ENCODE measurements at regions not wholly inside any gene's neighbourhood (a gene's known extent, or its start where the extent isn't known, plus 50 kb on each side); places are given as distances from the start of the nearest gene placed in this dataset.
"Not testable (repeated sequence)": the region's sequence is repeated elsewhere in the genome, so short reads cannot be mapped to it uniquely, and the experiment has no call there.

DNA sequence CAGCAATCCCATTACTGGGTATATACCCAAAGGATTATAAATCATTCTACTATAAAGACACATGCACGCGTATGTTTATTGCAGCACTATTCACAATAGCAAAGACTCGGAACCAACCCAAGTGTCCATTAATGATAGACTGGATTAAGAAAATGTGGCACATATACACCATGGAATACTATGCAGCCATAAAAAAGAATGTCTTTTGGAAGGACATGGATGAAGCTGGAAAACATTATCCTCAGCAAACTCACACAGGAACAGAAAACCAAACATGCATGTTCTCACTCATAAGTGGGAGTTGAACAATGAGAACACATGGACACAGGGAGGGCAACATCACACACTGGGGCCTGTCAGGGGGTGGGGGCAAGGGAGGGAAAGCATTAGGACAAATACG is 143.7 kb upstream of the IVNS1ABP start:
- DNase-seq, result not testable (repeated sequence)

DNA sequence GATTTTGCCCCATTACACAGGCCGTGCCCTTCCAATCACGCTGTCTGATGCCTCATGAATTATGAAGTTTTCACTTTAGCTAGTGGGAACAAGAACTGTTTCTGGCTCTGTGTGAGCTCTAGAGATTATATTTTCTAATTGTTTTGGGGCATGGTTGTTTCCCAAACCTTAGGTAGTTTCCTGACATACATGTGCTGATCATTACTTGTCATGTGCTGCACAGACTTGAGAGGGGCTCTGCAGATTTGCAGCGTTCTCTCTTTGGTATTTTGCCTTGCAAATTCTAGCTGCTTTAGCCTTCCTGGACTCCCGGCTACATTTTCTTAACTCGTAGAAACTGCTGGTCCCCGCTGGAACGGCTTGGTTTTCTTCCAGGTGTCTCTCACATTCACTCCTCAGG is 142.1 kb upstream of the IVNS1ABP start:
- no peak for DNase-seq

DNA sequence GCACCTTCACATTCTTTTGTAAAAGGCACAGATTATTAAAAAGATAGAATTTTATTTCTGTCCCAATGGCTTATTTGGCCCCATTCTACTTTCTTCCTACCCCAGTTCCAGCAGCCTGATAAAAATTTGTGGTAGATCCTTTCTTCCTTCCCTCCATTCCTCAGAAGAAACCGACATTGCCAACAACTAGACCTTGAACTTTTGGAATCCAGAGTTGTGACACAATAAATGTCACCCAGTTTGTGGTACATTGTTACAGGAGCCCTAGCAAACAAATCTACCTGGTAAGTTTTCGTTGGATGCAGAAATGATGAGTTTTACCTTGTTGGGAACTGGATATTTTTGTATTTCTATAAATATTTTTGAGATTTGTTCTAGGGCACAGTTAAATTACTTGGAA is 141.6 kb upstream of the IVNS1ABP start:
- no peak for DNase-seq

GRCh38 chr1:185453496-185454192 is 136.6 kb upstream of the IVNS1ABP start:
- no peak for DNase-seq

DNA sequence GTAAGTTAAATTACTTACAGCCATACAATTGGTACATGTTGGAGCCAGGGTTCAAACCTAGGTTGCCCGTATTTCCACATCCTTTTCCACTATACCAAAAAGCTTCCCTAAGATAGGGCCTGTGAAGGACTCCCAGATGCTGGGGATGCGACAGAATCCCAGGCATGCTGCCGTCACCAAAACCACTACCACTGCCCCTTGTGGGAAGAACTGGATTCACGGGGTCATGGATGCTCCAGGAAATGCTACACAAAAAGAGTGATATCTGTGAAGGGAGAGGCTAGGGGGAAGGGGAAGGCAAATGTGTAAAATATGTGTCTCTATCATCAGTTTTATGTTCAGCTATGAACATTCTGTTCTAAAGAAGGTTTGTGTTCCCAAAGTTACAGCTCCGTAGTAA is 133.9 kb upstream of the IVNS1ABP start:
- DNase-seq, result no peak

GRCh38 chr1:185450060-185450788 is 133.2 kb upstream of the IVNS1ABP start:
- DNase-seq, result no peak

GRCh38 chr1:185449378-185450059 is 132.5 kb upstream of the IVNS1ABP start:
- no peak for DNase-seq

- no peak for DNase-seq
Observed at GRCh38 chr1:185448591-185449186, 131.6 kb upstream of the IVNS1ABP start.

GRCh38 chr1:185446131-185446530 is 129.1 kb upstream of the IVNS1ABP start:
- no peak for DNase-seq

DNA sequence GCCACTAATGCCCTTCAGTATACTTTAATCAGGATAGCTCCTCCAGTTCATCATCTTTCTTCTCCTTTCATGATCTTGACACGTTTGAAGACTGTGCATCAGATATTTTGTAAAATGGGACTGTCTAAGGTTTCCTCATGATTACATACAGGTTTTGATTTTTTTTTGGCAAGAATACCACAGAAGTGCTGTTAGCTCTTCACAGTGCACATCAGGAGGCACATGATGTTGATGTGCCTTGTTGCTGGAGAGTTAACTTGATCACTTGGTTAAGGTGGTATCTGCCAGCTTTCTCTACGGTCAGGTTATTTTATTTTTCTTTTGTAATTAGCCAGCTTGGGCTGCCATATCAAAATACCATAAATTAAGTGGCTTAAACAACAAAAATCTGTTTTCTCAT is 128.6 kb upstream of the IVNS1ABP start:
- no peak for DNase-seq

- no peak for DNase-seq
Observed at GRCh38 chr1:185444676-185445075, 127.6 kb upstream of the IVNS1ABP start.

DNA sequence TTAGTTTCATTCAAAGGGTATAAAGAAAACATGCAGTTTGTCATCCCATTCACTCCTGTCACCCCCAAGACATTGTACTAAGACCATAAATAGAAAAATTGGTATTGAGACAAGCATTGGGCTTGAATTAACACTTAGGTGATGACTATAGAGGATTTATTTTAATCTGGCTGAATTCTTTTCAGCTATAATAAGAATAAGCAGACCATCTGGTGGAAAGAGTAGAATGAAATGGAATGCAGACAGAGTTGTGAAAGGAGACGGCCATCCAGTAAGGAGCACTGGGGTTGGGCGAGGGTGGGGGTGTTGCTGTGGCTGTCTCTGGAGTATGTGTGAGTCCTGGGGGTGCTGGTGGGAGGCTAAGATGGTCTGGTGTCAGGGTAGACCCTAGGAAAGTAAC is 125.0 kb upstream of the IVNS1ABP start:
- no peak for DNase-seq

DNA sequence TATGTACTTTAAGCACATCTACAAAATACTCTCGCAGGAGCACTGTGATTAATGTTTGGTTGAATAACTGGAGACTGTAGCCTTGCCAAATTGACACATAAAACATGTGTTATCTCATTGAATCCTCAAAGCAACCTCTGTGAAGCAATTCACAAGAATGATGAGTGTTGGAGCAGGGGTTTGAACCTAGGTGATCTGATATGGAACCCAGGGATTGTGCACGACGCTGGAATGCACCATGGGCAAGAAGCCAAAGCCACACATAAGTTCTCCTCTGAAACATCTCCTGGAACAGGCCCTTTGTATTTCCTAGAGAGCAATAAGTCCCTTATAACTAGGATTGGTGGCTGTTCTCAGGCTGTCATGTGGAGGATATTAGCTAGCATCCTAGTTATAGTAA is 124.6 kb upstream of the IVNS1ABP start:
- DNase-seq, result no peak

GRCh38 chr1:185440877-185441276 is 123.8 kb upstream of the IVNS1ABP start:
- no peak for DNase-seq

DNA sequence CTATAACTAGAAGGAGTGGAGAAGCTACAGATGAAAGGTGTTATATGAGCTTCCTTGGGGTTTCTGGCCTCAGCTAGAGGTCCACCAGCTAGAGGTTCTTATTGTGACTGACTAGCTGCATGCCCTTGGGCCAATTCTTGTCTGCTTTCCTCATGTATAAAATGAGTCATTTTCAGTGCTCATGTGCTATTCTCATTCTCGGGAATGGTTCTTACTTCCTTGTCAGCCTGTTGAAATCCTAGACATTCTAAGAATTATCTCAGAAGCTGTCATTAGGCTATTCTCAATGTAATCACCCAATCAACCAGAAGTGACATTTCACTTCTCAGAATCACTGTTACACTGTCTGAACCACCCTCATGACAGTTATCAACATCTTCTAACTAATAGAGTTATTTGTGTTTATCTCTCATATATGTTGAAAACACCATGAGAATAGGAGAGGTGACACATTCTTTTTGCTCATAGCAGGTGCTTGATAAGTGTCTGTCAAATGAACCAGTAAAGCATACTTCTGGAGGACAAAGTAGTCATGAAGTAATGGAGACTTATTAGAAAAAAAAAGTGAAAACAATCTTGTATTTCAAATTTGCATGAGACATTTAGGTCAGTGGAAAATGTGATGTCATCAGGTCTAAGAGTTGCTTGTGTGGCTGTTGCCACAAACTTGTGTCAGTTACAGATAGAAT is 122.8 kb upstream of the IVNS1ABP start:
- no peak for DNase-seq

- DNase-seq, result no peak
Observed at GRCh38 chr1:185438936-185439335, 121.9 kb upstream of the IVNS1ABP start.

DNA sequence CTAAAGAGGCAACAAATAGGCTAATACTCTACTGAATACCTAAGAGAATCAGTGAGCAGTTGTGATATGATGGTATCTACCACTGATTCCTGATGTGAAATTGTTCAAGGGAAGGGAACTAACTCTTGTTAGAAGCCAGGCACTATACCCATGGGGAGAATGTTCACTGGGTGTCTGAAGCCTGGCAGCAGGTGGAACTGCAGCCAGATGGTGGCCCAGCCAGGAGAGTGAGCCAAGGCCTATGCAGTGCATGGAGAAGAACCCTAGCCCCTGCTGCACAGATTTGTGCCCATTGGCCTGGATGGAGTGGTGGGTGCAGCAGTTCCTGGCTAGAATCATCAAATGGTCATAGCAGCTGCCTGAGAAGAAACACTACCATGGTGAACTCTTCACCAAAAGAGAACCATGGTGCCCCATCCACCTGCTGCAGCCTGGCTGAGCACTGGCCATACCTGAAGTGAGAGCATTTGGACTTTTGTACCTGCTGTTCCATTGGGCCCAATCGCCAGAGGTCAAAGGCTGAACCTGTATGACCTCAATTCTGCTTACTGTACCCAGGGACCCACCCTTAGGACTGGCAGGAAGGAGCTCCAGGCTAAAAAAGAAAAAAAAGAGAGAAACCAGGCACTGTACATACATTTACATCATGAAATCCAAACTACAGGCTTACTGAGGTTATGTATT is 118.8 kb upstream of the IVNS1ABP start:
- no peak for DNase-seq

- no peak for DNase-seq
Observed at GRCh38 chr1:185434721-185435120, 117.7 kb upstream of the IVNS1ABP start.

DNA sequence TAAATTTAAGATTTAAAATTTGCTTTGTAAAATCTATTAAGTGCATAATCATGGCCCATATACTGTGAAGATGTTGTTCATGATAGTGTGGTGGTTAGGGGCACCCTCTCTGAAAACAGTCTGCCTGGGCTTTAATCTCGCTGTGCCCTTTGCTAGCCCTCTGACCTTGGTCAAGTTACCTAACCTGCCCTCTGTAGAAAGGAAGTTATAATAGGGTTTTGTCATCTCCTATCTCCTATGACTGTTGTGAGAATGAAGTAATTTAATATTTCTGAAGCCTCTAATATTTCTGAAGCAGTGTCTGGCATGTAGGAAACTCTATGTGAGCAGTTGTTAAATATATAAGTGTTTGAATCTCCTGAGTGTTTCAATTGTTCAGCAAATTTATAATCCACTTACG is 116.6 kb upstream of the IVNS1ABP start:
- DNase-seq, result no peak

DNA sequence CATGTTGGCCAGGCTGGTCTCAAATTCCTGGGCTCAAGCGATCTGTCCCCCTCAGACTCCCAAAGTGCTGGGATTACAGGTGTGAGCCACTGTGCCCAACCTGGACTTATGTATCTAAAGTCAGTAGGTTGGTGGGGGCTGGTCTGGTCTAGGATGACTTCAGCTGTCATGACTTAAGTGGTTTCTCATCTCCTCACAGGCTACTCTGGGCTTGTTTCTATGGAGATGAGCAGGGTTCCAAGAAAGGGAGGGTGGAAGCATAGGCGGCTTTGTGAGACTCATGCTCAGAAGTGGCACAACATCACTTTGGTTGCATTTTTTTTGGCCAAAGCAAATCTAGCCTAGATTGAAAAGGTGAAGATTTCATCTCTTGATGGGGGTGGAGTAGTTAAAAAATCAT is 115.9 kb upstream of the IVNS1ABP start:
- DNase-seq, result no peak

GRCh38 chr1:185431612-185432011 is 114.6 kb upstream of the IVNS1ABP start:
- no peak for DNase-seq

DNA sequence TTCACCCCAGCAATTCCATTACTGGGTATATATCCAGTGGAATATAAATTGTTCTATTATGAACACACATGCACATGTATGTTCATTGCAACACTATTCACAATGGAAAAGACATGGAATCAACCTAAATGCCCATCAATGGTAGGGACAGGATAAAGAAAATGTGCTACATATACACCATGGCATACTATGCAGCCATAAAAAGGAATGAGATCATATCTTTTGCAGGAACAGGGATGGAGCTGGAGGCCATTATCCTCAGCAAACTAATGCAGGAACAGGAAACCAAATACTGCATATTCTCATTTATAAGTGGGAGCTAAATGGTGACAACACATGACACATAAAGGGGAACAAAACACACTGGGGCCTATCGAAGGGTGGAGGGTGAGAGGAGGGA is 112.6 kb upstream of the IVNS1ABP start:
- not testable (repeated sequence) for DNase-seq

- DNase-seq, result no peak
Observed at GRCh38 chr1:185427776-185428175, 110.7 kb upstream of the IVNS1ABP start.

All from NCI-H2081 treated with DMSO at 0.1 percent for 48 hours (cell line).